DND-41 (cell line): ENCODE measurements at regions not wholly inside any gene's neighbourhood (a gene's known extent, or its start where the extent isn't known, plus 50 kb on each side); places are given as distances from the start of the nearest gene placed in this dataset.

Source experiments
- ATAC-seq: fragments of 200-7000 bp; cut with Tn5 transposase; 3 replicates; pipeline ENCODE4 v1.9.1; 2021; ENCODE audit warnings: low read depth; ENCODE audit not compliant: insufficient read depth
- DNase-seq: peaks from one replicate; pipeline ENCODE4 v3.0.0-alpha.2; 2020
- H2AFZ ChIP-seq: 2 replicates; pipeline ENCODE4 v1.6.0; 2012; ENCODE audit warnings: low read depth, low read length
- H3K27ac ChIP-seq: 2 replicates; pipeline ENCODE4 v1.5.1; 2012; ENCODE audit warnings: low read length, inconsistent platforms
- H3K27me3 ChIP-seq: fragments of 200-600 bp; sonication (generic); 2 replicates; pipeline ENCODE4 v1.6.0; 2012; ENCODE audit warnings: low read length, mild to moderate bottlenecking, inconsistent platforms; ENCODE audit not compliant: insufficient read depth, poor library complexity
- H3K36me3 ChIP-seq: 2 replicates; pipeline ENCODE4 v1.5.1; 2012; ENCODE audit warnings: low read length, inconsistent platforms; ENCODE audit not compliant: insufficient read depth
- H3K4me1 ChIP-seq: 2 replicates; pipeline ENCODE4 v1.5.1; 2012; ENCODE audit warnings: mild to moderate bottlenecking, low read length; ENCODE audit not compliant: insufficient read depth
- H3K4me2 ChIP-seq: 2 replicates; pipeline ENCODE4 v1.6.0; 2012; ENCODE audit warnings: mild to moderate bottlenecking, moderate library complexity, low read length, inconsistent platforms; ENCODE audit not compliant: insufficient read depth
- H3K4me3 ChIP-seq, 2 experiments: fragments of 200-600 bp in 1 of 2; shearing (Covaris generic) in 1 of 2; 2 replicates each; pipeline ENCODE4 v1.5.1; 2012 to 2016; ENCODE audit warnings: inconsistent platforms in 2 of 2, low read length in 2 of 2, mild to moderate bottlenecking in 2 of 2, low read depth in 1 of 2, moderate library complexity in 1 of 2
- H3K79me2 ChIP-seq: 2 replicates; pipeline ENCODE4 v1.6.0; 2012; ENCODE audit warnings: low read length, inconsistent platforms; ENCODE audit not compliant: insufficient read depth
- H3K9ac ChIP-seq: 2 replicates; pipeline ENCODE4 v1.6.0; 2012; ENCODE audit warnings: low read depth, mild to moderate bottlenecking, inconsistent platforms, low read length, moderate library complexity
- H3K9me3 ChIP-seq: 2 replicates; pipeline ENCODE4 v1.5.1; 2012; ENCODE audit warnings: low read length, moderate library complexity, mild to moderate bottlenecking, inconsistent platforms; ENCODE audit not compliant: insufficient read depth, severe bottlenecking
- H4K20me1 ChIP-seq: 2 replicates; pipeline ENCODE4 v1.6.0; 2012; ENCODE audit warnings: low read length; ENCODE audit not compliant: insufficient read depth
- EZH2 ChIP-seq: IDR thresholded peaks from 3 replicates; pipeline ENCODE4 v1.6.1; 2012; ENCODE audit warnings: borderline replicate concordance, low read depth, mild to moderate bottlenecking, moderate library complexity, low read length, inconsistent platforms; ENCODE audit not compliant: severe bottlenecking
- TF ChIP-seq, protein P1 (sequence below): IDR thresholded peaks from 2 replicates; pipeline ENCODE4 v1.5.1; 2012; ENCODE audit warnings: borderline replicate concordance, low read length, moderate library complexity, mild to moderate bottlenecking; ENCODE audit not compliant: poor library complexity, severe bottlenecking; ENCODE audit errors: extremely low read depth

DNA sequence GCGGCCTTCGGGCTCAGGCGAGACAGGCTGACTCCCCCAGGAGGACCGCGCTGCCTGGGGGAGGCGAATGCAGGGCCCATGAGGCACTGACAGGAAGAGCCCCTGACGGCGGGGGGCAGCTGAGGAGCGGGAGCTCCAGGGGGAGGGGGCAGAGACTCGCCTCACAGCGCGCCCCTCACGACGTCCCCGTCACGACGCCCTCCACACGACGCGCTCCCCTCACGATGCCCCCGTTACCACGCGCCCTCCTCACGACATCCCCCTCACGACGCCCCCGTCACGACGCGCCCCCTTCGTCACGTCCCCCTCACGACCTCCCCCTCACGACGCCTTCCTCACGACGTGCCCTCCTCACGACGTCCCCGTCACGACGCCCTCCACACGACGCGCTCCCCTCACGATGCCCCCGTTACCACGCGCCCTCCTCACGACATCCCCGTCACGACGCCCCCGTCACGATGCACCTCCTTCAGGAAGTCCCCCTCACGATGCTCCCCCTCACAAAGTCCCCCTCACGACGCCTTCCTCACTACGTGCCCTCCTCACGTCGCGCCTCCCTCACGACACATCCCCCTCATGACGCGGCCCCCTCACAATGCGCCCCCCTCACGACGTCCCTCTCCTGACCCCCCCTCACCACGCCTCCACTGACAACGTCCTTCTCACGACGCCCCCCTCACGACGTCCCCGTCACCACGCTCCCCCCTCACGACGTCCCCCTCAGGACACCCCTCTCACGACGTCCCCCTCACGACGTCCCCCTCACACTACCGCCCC lies 99.6 kb downstream of the ING1 start:
- H4K20me1 ChIP-seq, result no peaks in the 10 kb centered on the region; the same call in 1 of the 2 replicates
- ATAC-seq (no peak), DNase-seq (no peak)
- H3K4me3 ChIP-seq, result no peak overlapping the region
- no peaks in the 10 kb centered on the region for H3K36me3 ChIP-seq
- H3K27me3 ChIP-seq, result peaks cover 10% of the 10 kb centered on the region
- no peak overlapping the region for H2AFZ ChIP-seq
- no peak for TF ChIP-seq EZH2
- TF ChIP-seq, protein P1, sequence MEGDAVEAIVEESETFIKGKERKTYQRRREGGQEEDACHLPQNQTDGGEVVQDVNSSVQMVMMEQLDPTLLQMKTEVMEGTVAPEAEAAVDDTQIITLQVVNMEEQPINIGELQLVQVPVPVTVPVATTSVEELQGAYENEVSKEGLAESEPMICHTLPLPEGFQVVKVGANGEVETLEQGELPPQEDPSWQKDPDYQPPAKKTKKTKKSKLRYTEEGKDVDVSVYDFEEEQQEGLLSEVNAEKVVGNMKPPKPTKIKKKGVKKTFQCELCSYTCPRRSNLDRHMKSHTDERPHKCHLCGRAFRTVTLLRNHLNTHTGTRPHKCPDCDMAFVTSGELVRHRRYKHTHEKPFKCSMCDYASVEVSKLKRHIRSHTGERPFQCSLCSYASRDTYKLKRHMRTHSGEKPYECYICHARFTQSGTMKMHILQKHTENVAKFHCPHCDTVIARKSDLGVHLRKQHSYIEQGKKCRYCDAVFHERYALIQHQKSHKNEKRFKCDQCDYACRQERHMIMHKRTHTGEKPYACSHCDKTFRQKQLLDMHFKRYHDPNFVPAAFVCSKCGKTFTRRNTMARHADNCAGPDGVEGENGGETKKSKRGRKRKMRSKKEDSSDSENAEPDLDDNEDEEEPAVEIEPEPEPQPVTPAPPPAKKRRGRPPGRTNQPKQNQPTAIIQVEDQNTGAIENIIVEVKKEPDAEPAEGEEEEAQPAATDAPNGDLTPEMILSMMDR, result no peak
- H3K4me1 ChIP-seq, result no peaks in the 10 kb centered on the region
- H3K9ac ChIP-seq, result no peak overlapping the region
- no peak overlapping the region for H3K4me2 ChIP-seq
- no peak overlapping the region for H3K27ac ChIP-seq
- H3K9me3 ChIP-seq, result no peaks in the 10 kb centered on the region
- no peaks in the 10 kb centered on the region for H3K79me2 ChIP-seq

DNA sequence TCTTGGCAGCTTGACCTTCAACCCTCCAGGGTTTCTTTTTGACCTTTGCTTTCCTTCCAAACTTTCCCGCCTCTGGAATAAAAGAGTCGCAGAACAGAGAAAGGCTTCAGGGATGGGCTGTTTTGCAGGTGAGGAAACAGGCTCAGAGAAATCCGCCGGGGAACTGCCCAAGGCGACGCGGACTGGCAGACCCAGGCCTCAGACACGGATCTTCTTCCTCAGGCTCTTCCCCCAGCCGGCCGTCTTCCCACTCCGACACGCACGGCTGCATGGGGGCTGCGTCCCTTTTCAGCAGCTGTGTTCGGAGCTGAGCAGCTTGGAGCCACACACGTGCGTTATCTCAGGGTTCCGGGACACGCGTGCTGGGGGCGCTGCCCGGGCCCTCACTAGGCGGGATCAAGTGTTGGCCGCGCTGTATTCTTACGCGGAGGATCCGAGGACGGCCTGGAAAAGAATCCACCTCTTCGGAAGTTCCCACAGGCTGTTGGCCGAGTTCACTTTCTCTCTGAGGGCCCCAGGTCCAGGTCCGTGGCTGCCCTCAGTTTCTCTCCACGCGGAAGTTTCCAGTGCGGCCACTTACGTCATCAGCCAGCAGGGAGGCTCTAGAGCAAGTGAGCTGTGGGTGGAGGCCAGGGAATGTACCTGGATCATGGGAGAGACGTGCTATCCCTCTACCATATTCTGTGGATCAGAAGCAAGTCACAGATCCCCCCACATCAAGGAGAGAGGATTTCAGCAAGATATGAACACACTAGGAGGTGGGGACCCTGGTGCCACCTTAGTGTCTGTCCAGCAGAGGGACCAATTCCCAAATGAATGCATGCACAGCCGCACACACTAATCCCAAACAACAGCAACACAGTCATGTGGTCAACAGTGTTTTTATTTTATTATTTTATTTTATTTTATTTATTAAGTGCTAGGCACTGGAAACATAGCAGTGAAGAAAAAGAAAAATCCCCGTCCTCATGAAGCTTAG lies 100.4 kb downstream of the ING1 start:
- H3K4me1 ChIP-seq, result no peaks in the 10 kb centered on the region
- no peak overlapping the region for H3K4me3 ChIP-seq
- H3K27ac ChIP-seq, result no peak overlapping the region
- H3K9ac ChIP-seq, result no peak overlapping the region
- no peaks in the 10 kb centered on the region; the same call in 1 of the 2 replicates for H4K20me1 ChIP-seq
- no peaks in the 10 kb centered on the region for H3K79me2 ChIP-seq
- peaks cover 10% of the 10 kb centered on the region for H3K27me3 ChIP-seq
- no peaks in the 10 kb centered on the region for H3K9me3 ChIP-seq
- no peak overlapping the region for H2AFZ ChIP-seq
- DNase-seq (no peak), ATAC-seq (no peak)
- no peaks in the 10 kb centered on the region for H3K36me3 ChIP-seq
- TF ChIP-seq, protein P1, result peak; percentile 33
- TF ChIP-seq EZH2, result no peak
- no peak overlapping the region for H3K4me2 ChIP-seq

DNA sequence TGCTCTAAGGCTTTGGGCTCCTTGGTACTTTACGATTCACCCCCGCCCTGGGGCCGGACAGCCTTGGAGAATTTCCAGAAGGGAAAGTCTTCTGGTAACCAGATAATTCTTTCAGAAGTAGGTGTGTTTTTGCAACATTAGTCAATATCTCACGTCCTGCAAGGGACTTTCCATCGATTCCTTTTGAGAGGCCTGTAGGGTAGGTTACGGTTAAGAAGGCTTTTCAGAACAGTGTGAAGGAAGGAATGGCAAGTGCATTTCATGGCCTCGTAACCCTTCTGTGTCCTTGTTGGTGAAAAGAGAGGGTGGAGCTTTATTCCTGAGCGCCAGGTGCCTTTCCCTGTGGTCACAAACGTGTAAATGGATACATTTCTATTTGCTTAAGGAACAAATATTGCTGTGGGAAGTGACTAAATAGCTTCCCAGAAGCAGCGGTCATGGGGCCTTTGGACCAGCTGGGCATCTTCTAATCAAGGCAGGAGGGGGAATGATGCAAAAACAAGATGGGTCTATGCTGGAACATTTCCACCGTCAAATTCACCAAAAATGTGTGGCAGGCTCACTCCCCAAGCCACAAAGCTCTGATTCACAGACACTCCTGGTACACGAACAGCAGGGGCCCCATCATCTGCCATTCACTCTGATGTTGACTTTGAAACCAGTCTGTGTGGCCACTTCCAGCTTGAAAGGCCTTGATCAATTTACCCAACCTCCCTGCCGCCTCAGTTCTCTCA lies 99.2 kb downstream of the ANKRD10 start:
- Histone ChIP-seq H3K4me1 (no peaks in the 10 kb centered on the region), H3K79me2 (no peaks in the 10 kb centered on the region), H3K36me3 (no peaks in the 10 kb centered on the region), H3K4me3 (no peak overlapping the region), H3K27ac (no peak overlapping the region), H3K9me3 (no peaks in the 10 kb centered on the region), H2AFZ (no peak overlapping the region), H4K20me1 (no peaks in the 10 kb centered on the region; the same call in 1 of the 2 replicates), H3K9ac (no peak overlapping the region), H3K4me2 (no peak overlapping the region), H3K27me3 (peaks cover 10% of the 10 kb centered on the region)
- no peak for TF ChIP-seq EZH2
- TF ChIP-seq, protein P1, result no peak
- no peak for ATAC-seq
- no peak for DNase-seq
